ENCODE measurements at regions not wholly inside any gene's neighbourhood (a gene's known extent, or its start where the extent isn't known, plus 50 kb on each side); places are given as distances from the start of the nearest gene placed in this dataset.

DNA sequence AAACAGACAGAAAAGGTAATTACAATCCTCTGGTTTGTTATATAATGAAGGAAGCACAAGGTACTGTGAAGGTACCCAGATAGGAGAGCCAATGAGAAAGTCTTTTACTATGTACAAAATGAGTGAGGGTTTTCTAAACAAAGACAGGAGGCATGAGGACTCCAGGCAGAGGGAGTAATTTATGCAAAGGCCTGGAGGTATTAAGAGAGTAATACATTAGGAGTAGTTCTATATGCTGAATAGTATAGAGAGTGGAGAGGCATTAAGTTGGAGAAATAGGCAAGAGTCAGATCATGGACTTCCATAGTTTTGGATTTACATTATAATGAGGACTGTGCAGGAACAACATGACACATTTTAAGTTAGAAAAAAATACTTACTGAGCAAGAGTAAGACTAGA is 216.0 kb downstream of the SCG2 start:
- no peak overlapping the region for H2AFZ ChIP-seq (ENCODE audit: low read length)
- TF ChIP-seq RBM22 (optimal IDR thresholded peaks at IDR 0.05; ENCODE audit: low read length) (no peak), NFIC (IDR thresholded peaks at IDR 0.05; ENCODE audit: low read length) (no peak), KAT7 (CRISPR knock-in tag; IDR thresholded peaks at IDR 0.05; ENCODE audit: borderline replicate concordance) (no peak), POGZ (CRISPR knock-in tag; IDR thresholded peaks at IDR 0.05) (no peak), KLF15 (CRISPR knock-in tag; IDR thresholded peaks at IDR 0.05; ENCODE audit: borderline replicate concordance) (no peak), ONECUT2 (CRISPR knock-in tag; IDR thresholded peaks at IDR 0.05) (no peak), ZNF83 (CRISPR knock-in tag; IDR thresholded peaks at IDR 0.05; ENCODE audit: borderline replicate concordance) (no peak), JUNB (CRISPR knock-in tag; IDR thresholded peaks at IDR 0.05; ENCODE audit: borderline replicate concordance) (no peak), ZNF24 (IDR thresholded peaks at IDR 0.05) (no peak), PHF5A (CRISPR knock-in tag; IDR thresholded peaks at IDR 0.05; ENCODE audit: low read depth, unreplicated experiment) (no peak), CC2D1A (CRISPR knock-in tag; IDR thresholded peaks at IDR 0.05) (no peak), SP1 (IDR thresholded peaks at IDR 0.05) (no peak), SP1 (CRISPR knock-in tag; IDR thresholded peaks at IDR 0.05) (no peak), RARA (CRISPR knock-in tag; IDR thresholded peaks at IDR 0.05) (no peak), ZNF878 (CRISPR knock-in tag; IDR thresholded peaks at IDR 0.05) (no peak), ZNF12 (CRISPR knock-in tag; IDR thresholded peaks at IDR 0.05) (no peak), ZNF432 (CRISPR knock-in tag; IDR thresholded peaks at IDR 0.05; ENCODE audit: borderline replicate concordance) (no peak)
- TF ChIP-seq, protein P1, sequence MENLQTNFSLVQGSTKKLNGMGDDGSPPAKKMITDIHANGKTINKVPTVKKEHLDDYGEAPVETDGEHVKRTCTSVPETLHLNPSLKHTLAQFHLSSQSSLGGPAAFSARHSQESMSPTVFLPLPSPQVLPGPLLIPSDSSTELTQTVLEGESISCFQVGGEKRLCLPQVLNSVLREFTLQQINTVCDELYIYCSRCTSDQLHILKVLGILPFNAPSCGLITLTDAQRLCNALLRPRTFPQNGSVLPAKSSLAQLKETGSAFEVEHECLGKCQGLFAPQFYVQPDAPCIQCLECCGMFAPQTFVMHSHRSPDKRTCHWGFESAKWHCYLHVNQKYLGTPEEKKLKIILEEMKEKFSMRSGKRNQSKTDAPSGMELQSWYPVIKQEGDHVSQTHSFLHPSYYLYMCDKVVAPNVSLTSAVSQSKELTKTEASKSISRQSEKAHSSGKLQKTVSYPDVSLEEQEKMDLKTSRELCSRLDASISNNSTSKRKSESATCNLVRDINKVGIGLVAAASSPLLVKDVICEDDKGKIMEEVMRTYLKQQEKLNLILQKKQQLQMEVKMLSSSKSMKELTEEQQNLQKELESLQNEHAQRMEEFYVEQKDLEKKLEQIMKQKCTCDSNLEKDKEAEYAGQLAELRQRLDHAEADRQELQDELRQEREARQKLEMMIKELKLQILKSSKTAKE (CRISPR knock-in tag; IDR thresholded peaks at IDR 0.05; ENCODE audit: borderline replicate concordance) = no peak
- TF ChIP-seq, protein P2, sequence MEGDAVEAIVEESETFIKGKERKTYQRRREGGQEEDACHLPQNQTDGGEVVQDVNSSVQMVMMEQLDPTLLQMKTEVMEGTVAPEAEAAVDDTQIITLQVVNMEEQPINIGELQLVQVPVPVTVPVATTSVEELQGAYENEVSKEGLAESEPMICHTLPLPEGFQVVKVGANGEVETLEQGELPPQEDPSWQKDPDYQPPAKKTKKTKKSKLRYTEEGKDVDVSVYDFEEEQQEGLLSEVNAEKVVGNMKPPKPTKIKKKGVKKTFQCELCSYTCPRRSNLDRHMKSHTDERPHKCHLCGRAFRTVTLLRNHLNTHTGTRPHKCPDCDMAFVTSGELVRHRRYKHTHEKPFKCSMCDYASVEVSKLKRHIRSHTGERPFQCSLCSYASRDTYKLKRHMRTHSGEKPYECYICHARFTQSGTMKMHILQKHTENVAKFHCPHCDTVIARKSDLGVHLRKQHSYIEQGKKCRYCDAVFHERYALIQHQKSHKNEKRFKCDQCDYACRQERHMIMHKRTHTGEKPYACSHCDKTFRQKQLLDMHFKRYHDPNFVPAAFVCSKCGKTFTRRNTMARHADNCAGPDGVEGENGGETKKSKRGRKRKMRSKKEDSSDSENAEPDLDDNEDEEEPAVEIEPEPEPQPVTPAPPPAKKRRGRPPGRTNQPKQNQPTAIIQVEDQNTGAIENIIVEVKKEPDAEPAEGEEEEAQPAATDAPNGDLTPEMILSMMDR (CRISPR knock-in tag; IDR thresholded peaks at IDR 0.05) = no peak
- TF ChIP-seq, protein P3, sequence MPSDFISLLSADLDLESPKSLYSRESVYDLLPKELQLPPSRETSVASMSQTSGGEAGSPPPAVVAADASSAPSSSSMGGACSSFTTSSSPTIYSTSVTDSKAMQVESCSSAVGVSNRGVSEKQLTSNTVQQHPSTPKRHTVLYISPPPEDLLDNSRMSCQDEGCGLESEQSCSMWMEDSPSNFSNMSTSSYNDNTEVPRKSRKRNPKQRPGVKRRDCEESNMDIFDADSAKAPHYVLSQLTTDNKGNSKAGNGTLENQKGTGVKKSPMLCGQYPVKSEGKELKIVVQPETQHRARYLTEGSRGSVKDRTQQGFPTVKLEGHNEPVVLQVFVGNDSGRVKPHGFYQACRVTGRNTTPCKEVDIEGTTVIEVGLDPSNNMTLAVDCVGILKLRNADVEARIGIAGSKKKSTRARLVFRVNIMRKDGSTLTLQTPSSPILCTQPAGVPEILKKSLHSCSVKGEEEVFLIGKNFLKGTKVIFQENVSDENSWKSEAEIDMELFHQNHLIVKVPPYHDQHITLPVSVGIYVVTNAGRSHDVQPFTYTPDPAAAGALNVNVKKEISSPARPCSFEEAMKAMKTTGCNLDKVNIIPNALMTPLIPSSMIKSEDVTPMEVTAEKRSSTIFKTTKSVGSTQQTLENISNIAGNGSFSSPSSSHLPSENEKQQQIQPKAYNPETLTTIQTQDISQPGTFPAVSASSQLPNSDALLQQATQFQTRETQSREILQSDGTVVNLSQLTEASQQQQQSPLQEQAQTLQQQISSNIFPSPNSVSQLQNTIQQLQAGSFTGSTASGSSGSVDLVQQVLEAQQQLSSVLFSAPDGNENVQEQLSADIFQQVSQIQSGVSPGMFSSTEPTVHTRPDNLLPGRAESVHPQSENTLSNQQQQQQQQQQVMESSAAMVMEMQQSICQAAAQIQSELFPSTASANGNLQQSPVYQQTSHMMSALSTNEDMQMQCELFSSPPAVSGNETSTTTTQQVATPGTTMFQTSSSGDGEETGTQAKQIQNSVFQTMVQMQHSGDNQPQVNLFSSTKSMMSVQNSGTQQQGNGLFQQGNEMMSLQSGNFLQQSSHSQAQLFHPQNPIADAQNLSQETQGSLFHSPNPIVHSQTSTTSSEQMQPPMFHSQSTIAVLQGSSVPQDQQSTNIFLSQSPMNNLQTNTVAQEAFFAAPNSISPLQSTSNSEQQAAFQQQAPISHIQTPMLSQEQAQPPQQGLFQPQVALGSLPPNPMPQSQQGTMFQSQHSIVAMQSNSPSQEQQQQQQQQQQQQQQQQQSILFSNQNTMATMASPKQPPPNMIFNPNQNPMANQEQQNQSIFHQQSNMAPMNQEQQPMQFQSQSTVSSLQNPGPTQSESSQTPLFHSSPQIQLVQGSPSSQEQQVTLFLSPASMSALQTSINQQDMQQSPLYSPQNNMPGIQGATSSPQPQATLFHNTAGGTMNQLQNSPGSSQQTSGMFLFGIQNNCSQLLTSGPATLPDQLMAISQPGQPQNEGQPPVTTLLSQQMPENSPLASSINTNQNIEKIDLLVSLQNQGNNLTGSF (CRISPR knock-in tag; IDR thresholded peaks at IDR 0.05) = no peak

More for the DNA sequence above, 216.0 kb downstream of the SCG2 start:
- ChIA-PET POLR2A (no interaction called here), CTCF (ENCODE audit: low intra/inter-chr PET ratio, low total read pairs) (no interaction called here)
- H3K4me3 ChIP-seq (replicated peaks in 1 of 3; ENCODE audit: insufficient read depth in 1 of 3, low read depth in 2 of 3, low read length in 3 of 3) = no peak overlapping the region
- H3K27ac ChIP-seq (ENCODE audit: extremely low read length, insufficient read depth, low read length) = no peak overlapping the region
- BruUV-seq (replicated peaks) = no TSS peak
- H3K9me3 ChIP-seq (ENCODE audit: low read length) = no peaks in the 10 kb centered on the region
- no peak overlapping the region for H3K4me2 ChIP-seq (ENCODE audit: low read depth, low read length)
- H3K4me1 ChIP-seq (ENCODE audit: insufficient read depth, low read length) = no peaks in the 10 kb centered on the region
- DNase-seq (ENCODE audit: low spot score) (no peak), ATAC-seq (no peak), FAIRE-seq (no peak)
- H3K27me3 ChIP-seq (ENCODE audit: control insufficient read depth in 1 of 2, insufficient read depth in 2 of 2, low read length in 2 of 2) = no peaks in the 10 kb centered on the region
- intact Hi-C loops (cut with micrococcal nuclease; ENCODE audit: unreplicated experiment) = loop anchor here (5.0 kb wide), 1 partner anchor 414 kb away; no protein-coding TSS in a partner anchor
- no peaks in the 10 kb centered on the region for H4K20me1 ChIP-seq (ENCODE audit: insufficient read depth, low read length)
- no peaks in the 10 kb centered on the region for H3K36me3 ChIP-seq (replicated peaks in 1 of 2; ENCODE audit: control insufficient read depth in 1 of 2, insufficient read depth in 2 of 2, low read length in 2 of 2)
- no peak overlapping the region for H3K9ac ChIP-seq (ENCODE audit: insufficient read depth, low read depth, low read length)
- in situ Hi-C loops (cut with HindIII; ENCODE audit: extremely low pct_ligation_motif_present, low pct_unique_long_range_greater_than_20kb) = no loop called here
- H3K79me2 ChIP-seq (ENCODE audit: insufficient read depth, low read length) = no peaks in the 10 kb centered on the region

Measured in HepG2 (cell line).